Fibroblast of the aortic adventitia (primary cell): ENCODE measurements at regions not wholly inside any gene's neighbourhood (a gene's known extent, or its start where the extent isn't known, plus 50 kb on each side); places are given as distances from the start of the nearest gene placed in this dataset.
"Not testable (repeated sequence)": the region's sequence is repeated elsewhere in the genome, so short reads cannot be mapped to it uniquely, and the experiment has no call there.

Experiments used
- DNase-seq: peaks from one replicate; pipeline ENCODE4 v3.0.0-alpha.2; 2010; ENCODE audit warnings: low read depth
- H3K4me3 ChIP-seq: 2 replicates; pipeline ENCODE4 v1.5.1; 2011; ENCODE audit warnings: low read depth, mild to moderate bottlenecking, control low read depth, low read length, moderate library complexity
- CTCF ChIP-seq: IDR thresholded peaks from 2 replicates; pipeline ENCODE4 v1.5.1; 2011; ENCODE audit warnings: mild to moderate bottlenecking, low read length, control low read depth, inconsistent platforms; ENCODE audit not compliant: insufficient read depth

- no peak for TF ChIP-seq CTCF
- DNase-seq, result no peak
- H3K4me3 ChIP-seq, result no peak overlapping the region
Measured at GRCh38 chr9:1922026-1922425, 93.1 kb upstream of the SMARCA2 start.

GRCh38 chr9:1927546-1927945 lies 87.6 kb upstream of the SMARCA2 start:
- TF ChIP-seq CTCF, result no peak
- DNase-seq, result no peak
- no peak overlapping the region for H3K4me3 ChIP-seq

- no peak for TF ChIP-seq CTCF
- no peak overlapping the region for H3K4me3 ChIP-seq
- no peak for DNase-seq
Measured at GRCh38 chr9:1929134-1929533, 86.0 kb upstream of the SMARCA2 start.

- TF ChIP-seq CTCF, result no peak
- DNase-seq, result no peak
- no peak overlapping the region for H3K4me3 ChIP-seq
Measured at GRCh38 chr9:1929722-1930244, 85.4 kb upstream of the SMARCA2 start.

GRCh38 chr9:1930245-1930736 lies 84.9 kb upstream of the SMARCA2 start:
- H3K4me3 ChIP-seq, DNase-seq: not testable (repeated sequence)

- H3K4me3 ChIP-seq, result no peak overlapping the region
- DNase-seq, result no peak
- no peak for TF ChIP-seq CTCF
Measured at GRCh38 chr9:1938135-1938534, 77.0 kb upstream of the SMARCA2 start.

- no peak overlapping the region for H3K4me3 ChIP-seq
- TF ChIP-seq CTCF, result no peak
- DNase-seq, result no peak
Measured at GRCh38 chr9:1938675-1939170, 76.4 kb upstream of the SMARCA2 start.
